HAP-1 (cell line): ENCODE measurements at regions not wholly inside any gene's neighbourhood (a gene's known extent, or its start where the extent isn't known, plus 50 kb on each side); places are given as distances from the start of the nearest gene placed in this dataset.

Experiments used
- DNase-seq, 2 experiments: peaks; one replicate each; pipeline ENCODE4 v3.0.0-alpha.2; 2016 to 2020; ENCODE audit warnings: low spot score in 2 of 2
- H3K27me3 ChIP-seq: fragments of 250-450 bp; sonication (Bioruptor Pico); 2 replicates; pipeline ENCODE4 v1.5.1; 2020; ENCODE audit warnings: low read depth, mild to moderate bottlenecking, moderate library complexity
- H3K36me3 ChIP-seq: fragments of 250-450 bp; sonication (Bioruptor Pico); replicated peaks from 2 replicates; pipeline ENCODE4 v1.5.1; 2020; ENCODE audit warnings: mild to moderate bottlenecking
- H3K4me1 ChIP-seq: fragments of 250-450 bp; sonication (Bioruptor Pico); 2 replicates; pipeline ENCODE4 v1.5.1; 2020; ENCODE audit warnings: mild to moderate bottlenecking
- H3K4me3 ChIP-seq: fragments of 250-450 bp; sonication (Bioruptor Pico); 2 replicates; pipeline ENCODE4 v1.5.1; 2020; ENCODE audit warnings: mild to moderate bottlenecking, moderate library complexity
- H3K9me3 ChIP-seq: fragments of 250-450 bp; sonication (Bioruptor Pico); 2 replicates; pipeline ENCODE4 v1.5.1; 2020; ENCODE audit warnings: mild to moderate bottlenecking, moderate library complexity
- in situ Hi-C: fragments of 300-500 bp; cut with MboI; formaldehyde crosslinking; loops from 3 replicates; pipeline ENCODE4 v1.14.3; 2020; ENCODE audit warnings: low sequenced_read_pairs, inconsistent platforms, mixed read lengths

DNA sequence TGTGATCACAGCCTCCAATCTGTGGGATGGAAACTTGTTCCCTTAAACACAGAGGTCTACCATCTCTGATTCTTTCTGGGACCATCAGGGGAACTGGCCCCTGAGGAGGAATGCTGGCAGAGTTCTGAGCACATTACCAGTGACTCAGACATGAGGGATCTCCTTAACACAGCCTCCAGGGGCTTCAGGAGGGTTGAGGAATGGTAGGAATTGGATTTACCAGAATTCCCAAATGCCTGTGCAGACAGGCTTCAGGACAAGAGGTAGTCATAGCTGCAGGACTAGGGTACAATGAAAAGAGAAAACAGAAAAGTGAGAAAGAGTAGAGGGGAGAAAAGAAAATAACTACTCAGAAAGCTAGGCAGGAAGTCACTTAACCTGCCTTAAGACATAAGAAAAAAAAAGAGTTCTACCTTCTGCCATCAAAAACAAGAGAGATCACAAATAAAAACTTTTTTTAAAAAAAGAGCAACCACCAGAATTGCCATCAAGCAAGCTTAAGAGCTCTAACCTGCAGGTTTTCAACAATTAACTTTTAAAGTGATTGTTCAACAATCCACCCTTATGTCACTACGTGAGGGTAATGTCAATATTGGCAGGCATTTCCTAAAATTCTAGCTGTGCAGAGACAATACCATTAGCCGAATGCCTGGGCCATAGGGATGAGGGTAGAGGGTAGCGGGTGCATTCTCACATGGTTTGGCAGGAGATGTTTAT is 524.4 kb downstream of the BCL11A start:
- Histone ChIP-seq H3K4me3 (no peak overlapping the region), H3K9me3 (no peaks in the 10 kb centered on the region), H3K4me1 (no peaks in the 10 kb centered on the region), H3K36me3 (no peaks in the 10 kb centered on the region), H3K27me3 (no peaks in the 10 kb centered on the region)
- DNase-seq = no peak
- in situ Hi-C loops = no loop called here

DNA sequence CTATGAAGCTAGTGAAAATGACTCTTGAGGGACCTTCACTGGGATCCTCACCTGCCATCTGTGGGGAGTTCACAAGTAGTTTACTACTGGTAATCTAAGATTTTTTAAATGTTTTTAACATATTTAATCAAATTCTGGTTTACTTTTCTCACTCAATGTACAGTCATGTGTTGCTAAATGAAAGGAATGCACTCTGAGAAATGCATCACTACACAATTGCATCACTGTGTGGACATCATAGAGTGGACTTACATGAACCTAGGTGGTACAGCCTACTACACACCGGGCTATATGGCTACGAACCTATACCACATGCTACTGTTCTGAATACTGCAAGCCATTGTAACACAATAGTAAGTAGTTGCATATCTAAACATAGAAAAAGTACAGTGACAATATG is 528.0 kb downstream of the BCL11A start:
- no peaks in the 10 kb centered on the region for H3K27me3 ChIP-seq
- no peaks in the 10 kb centered on the region for H3K36me3 ChIP-seq
- H3K4me3 ChIP-seq = no peak overlapping the region
- no peak for DNase-seq
- in situ Hi-C loops = no loop called here
- H3K4me1 ChIP-seq = no peaks in the 10 kb centered on the region
- H3K9me3 ChIP-seq = no peaks in the 10 kb centered on the region

DNA sequence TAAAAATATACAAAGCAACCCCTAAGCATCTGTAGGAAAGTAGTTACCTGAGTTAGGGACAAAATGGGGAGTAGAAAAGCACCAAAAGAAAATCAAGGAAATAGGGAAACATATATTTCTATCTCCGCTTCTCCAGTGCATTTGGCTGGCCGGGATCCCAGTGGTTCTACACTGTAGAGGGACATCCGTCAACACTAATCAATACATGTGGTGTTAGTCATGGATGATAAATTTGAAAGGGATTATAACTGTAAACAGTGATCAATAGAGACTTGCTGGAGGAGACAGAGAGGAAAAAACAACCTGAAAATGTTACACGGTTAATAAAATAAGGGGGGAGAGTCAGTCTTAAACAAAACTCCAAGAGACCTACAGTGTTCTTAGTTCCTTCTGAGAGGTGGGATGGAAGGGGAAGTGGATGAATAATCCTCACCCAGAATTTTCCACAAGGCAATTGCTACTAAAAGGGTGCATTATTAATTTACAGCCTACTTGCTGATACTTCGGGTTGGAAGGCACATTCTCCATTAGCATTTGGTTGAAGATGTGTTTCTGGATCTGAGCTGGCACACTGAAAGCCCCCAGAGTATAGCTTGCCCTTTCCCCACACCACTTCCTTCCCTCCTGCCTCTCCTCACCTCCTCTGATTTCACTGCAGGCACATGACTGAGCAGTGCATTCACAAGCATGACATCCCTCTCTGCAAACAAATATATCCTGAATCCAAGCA is 530.0 kb downstream of the BCL11A start:
- in situ Hi-C loops = no loop called here
- no peak overlapping the region for H3K4me3 ChIP-seq
- no peaks in the 10 kb centered on the region for H3K4me1 ChIP-seq
- H3K36me3 ChIP-seq = no peaks in the 10 kb centered on the region
- no peaks in the 10 kb centered on the region for H3K9me3 ChIP-seq
- DNase-seq = no peak
- H3K27me3 ChIP-seq = no peaks in the 10 kb centered on the region

DNA sequence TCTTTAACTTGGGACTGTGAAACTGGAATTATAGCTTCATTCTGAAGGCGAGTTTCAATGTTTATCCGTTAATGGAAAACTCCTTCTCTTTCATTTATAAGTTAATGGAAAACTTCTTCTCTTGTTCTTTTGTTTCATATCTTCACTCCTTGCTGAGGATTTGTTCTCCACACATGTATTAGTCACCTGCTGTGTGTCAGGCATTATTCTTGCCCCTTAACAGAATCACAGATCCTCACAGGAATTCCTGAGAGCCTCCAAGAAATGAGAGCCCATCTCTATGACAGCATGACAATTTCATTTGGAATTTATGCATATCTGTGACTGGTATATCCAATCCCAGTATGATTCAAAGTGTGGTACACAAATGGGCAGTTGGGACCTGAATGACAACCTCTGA is 545.8 kb downstream of the BCL11A start:
- Histone ChIP-seq H3K4me1 (no peaks in the 10 kb centered on the region), H3K9me3 (no peaks in the 10 kb centered on the region), H3K36me3 (no peaks in the 10 kb centered on the region), H3K27me3 (no peaks in the 10 kb centered on the region), H3K4me3 (no peak overlapping the region)
- DNase-seq = no peak
- in situ Hi-C loops = no loop called here

DNA sequence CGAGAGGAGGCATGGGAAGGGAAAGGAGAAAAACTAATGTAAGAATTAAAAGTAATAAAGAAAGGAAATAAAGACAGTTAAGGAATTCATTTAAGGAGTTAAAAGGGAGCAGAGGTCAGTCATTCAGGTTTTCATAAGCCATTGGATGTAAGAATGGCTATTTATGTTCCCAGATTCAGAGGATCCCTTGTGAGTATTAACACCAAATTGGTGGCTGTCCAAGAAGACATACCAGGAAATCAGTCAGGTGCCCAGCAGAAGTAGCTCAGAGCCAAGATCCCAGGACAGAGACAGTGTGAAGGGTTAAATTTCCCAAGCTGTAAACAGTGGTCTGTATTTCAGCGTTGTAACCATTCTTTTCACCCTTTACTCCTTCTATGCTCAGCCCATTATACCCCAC is 550.4 kb downstream of the BCL11A start:
- Histone ChIP-seq H3K9me3 (no peaks in the 10 kb centered on the region), H3K4me1 (no peaks in the 10 kb centered on the region), H3K4me3 (no peak overlapping the region), H3K27me3 (no peaks in the 10 kb centered on the region), H3K36me3 (no peaks in the 10 kb centered on the region)
- in situ Hi-C loops = no loop called here
- DNase-seq = no peak

DNA sequence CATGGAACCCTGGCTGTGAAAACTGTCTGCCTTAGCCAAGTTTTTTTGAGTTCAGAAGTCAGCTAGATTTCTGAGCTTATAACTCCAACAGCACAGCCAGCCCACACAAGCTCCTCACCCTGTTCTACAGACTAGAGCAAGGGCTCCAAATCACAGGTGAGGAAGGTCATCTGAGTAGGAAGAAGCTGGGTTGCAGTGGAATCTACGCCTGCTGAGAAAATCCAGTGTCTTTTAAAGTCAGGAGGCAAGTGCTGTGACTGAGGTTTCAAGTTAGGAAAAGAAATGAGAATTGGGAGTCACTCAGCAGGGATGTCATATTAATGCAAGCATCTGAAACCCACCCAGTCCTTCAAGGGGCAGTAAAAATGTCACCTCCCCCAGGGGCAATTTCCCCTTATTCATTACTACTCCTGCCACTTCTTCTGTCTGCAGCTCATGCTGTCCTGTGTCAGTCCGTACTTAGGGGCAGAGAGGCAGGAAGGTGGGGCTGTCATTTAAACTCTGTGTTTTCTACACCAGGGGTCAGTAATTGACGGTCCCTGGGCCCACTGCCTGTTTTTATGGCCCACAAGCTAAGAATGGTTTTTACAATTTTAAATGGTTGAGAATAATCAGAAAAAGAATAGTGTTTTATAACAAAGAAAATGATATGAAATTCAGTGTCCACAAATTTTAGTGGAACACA is 551.1 kb downstream of the BCL11A start:
- no peak overlapping the region for H3K4me3 ChIP-seq
- H3K36me3 ChIP-seq = no peaks in the 10 kb centered on the region
- H3K4me1 ChIP-seq = no peaks in the 10 kb centered on the region
- no peaks in the 10 kb centered on the region for H3K27me3 ChIP-seq
- H3K9me3 ChIP-seq = no peaks in the 10 kb centered on the region
- DNase-seq = no peak
- in situ Hi-C loops = no loop called here

DNA sequence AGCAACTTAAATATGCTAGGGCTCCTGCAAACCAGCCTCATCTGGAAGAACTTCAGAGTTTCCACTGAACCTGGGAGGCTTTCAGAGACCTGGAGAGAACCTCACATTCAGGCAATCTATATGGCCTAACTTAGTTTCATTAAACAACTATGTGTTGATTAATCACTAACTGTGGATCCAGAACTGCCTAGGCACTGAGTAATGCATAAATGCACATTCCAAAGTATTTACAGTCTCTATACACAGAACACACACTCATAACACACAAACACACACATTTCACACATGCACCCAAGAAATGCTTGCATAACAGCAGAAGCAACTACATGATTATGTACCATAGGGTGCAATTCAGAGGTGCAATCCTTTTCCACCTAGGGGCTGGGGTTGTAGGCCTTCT is 552.8 kb downstream of the BCL11A start:
- Histone ChIP-seq H3K27me3 (no peaks in the 10 kb centered on the region), H3K4me1 (no peaks in the 10 kb centered on the region), H3K4me3 (no peak overlapping the region), H3K9me3 (no peaks in the 10 kb centered on the region), H3K36me3 (no peaks in the 10 kb centered on the region)
- in situ Hi-C loops = no loop called here
- DNase-seq = no peak

DNA sequence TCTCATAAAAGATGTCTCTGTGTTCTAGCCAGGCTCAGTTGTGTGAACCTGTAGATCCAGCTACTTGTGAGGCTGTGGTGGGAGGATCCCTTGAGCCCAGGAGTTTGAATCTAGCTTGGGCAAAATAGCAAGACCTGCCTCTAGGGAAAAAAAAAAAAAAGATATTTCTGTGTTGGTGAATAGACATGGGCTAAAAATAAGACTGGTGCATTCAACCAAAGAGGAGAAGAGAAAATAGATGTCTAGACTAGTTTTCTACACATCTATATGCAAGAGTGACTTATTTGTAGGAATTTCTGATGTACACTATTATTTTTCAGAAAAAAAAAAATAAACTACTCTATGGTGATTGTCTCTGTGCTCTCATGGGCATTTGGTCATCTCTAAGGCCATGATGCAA is 555.1 kb downstream of the BCL11A start:
- H3K4me3 ChIP-seq = no peak overlapping the region
- DNase-seq = no peak
- no peaks in the 10 kb centered on the region for H3K4me1 ChIP-seq
- H3K9me3 ChIP-seq = no peaks in the 10 kb centered on the region
- no peaks in the 10 kb centered on the region for H3K27me3 ChIP-seq
- in situ Hi-C loops = no loop called here
- no peaks in the 10 kb centered on the region for H3K36me3 ChIP-seq

DNA sequence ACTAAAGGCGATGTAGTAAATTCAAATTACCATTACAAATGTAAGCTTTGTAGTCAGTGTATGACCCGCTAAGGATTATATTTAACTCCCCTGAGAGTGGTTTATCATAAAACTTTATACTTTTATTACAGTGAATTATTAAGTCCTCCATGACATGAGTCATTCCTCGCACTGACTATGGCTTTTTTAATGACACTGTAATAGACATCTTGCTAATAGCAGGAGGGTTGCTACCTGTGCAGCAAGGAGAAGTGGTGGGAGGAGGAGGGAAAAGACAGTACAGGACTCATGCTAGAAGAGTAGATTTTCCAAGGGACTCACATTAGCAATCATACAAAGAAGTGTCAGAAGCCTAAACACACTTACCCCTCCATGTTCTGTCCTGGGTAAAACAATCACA is 556.1 kb downstream of the BCL11A start:
- Histone ChIP-seq H3K36me3 (no peaks in the 10 kb centered on the region), H3K27me3 (no peaks in the 10 kb centered on the region), H3K9me3 (no peaks in the 10 kb centered on the region), H3K4me1 (no peaks in the 10 kb centered on the region), H3K4me3 (no peak overlapping the region)
- DNase-seq = no peak
- in situ Hi-C loops = no loop called here

DNA sequence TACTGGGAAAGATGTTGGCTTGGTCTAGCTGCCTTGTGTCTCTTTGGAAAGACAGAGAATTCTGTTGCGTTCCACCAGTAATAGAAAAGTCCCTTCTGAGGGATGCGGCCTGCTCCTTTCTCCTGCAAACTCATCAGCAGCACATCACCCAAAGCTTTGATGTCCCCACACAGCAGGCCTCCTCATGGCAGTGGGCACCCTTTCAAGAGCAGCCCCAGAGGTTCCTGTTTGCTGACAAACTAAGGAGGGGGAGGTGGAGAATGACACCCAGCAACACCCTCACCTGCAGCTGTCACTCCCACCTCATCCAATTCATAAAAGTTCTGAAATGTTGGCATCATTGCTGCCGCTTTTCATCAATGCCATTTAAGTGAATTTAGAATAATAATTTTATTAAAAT is 556.6 kb downstream of the BCL11A start:
- H3K4me3 ChIP-seq = no peak overlapping the region
- H3K36me3 ChIP-seq = no peaks in the 10 kb centered on the region
- H3K9me3 ChIP-seq = no peaks in the 10 kb centered on the region
- no peaks in the 10 kb centered on the region for H3K27me3 ChIP-seq
- in situ Hi-C loops = no loop called here
- no peaks in the 10 kb centered on the region for H3K4me1 ChIP-seq
- DNase-seq = no peak

DNA sequence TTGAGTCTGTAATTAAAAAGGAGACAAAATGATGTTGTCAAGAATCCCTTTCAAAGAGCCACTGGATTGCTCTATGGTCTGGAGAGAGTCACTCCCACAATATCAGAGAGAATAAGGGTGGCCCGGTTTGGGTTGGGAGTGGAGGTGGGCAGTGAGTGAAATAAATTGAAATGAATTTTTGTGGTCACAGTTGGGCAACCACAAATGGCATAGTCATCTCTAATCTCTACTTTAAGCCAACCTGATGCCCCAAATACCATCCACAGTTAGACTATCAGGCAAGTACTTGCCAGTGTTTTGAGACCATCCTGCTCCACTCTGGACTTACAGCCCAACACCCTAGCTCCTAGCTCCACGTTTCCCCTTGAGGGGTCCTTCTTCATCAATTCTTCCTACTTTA is 559.7 kb downstream of the BCL11A start:
- Histone ChIP-seq H3K4me1 (no peaks in the 10 kb centered on the region), H3K9me3 (no peaks in the 10 kb centered on the region), H3K36me3 (no peaks in the 10 kb centered on the region), H3K27me3 (no peaks in the 10 kb centered on the region), H3K4me3 (no peak overlapping the region)
- no peak for DNase-seq
- in situ Hi-C loops = no loop called here

DNA sequence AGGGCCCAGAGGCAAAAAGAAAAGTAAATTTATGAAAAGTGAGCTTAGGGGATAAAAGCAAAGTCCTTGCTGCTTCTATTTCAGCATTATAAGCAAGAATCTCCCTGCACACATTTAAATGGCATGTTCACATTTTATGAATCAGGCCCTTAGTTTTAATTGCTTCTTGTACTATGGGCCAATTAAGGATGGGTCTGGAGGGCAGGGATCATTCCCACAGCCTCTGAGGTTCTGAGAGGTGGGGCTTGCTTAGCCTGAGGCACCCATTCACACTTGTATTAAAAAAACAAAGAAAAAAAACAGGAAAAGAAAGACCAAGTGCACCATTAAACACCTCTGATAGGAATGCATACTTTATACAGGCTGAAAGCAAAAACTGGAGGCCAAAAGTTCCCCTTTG is 565.1 kb downstream of the BCL11A start:
- H3K4me3 ChIP-seq = no peak overlapping the region
- H3K27me3 ChIP-seq = no peaks in the 10 kb centered on the region
- H3K9me3 ChIP-seq = no peaks in the 10 kb centered on the region
- no peaks in the 10 kb centered on the region for H3K4me1 ChIP-seq
- H3K36me3 ChIP-seq = no peaks in the 10 kb centered on the region
- in situ Hi-C loops = no loop called here
- DNase-seq = no peak

DNA sequence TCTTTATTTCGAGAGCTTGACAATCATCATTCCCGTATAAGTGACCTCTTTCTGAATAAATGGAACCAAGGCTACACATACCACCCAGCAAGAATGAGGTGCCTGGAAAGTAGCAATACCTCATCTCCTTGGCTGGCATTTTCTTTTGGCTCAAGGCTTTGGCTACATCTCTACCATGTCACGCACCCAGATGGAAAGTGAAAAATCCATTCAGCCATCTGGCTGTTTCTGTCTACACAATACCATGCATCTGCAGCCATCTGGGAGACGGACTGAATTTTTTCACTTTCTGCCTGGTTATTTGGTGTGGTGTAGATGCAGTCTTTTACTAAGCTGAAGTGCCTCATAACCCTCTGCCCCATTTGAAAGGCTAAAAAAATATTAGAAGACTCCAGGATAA is 566.9 kb downstream of the BCL11A start:
- Histone ChIP-seq H3K9me3 (no peaks in the 10 kb centered on the region), H3K27me3 (no peaks in the 10 kb centered on the region), H3K36me3 (no peaks in the 10 kb centered on the region), H3K4me3 (no peak overlapping the region), H3K4me1 (no peaks in the 10 kb centered on the region)
- no peak for DNase-seq
- in situ Hi-C loops = no loop called here

DNA sequence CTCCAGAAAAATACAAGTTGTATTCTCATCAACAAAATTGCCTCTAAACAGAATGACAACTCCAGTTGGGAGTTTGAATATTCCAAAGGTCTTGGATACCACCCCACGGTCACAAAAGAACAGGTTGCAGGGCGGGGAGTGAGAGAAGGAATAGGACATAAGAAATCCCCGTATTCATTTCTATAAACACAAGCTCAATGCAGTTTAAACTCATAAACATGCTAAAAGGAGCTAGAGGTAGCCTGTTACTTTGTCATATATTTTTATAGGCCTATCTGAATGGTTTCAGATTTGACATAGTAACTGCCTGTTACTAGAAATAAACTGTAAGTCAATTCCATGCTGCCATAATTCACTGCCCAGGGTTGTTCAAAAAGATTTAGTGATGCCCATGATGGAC is 567.5 kb downstream of the BCL11A start:
- H3K36me3 ChIP-seq = no peaks in the 10 kb centered on the region
- no peaks in the 10 kb centered on the region for H3K9me3 ChIP-seq
- H3K4me1 ChIP-seq = no peaks in the 10 kb centered on the region
- DNase-seq = no peak
- H3K27me3 ChIP-seq = no peaks in the 10 kb centered on the region
- no peak overlapping the region for H3K4me3 ChIP-seq
- in situ Hi-C loops = no loop called here
